ENCODE measurements at regions not wholly inside any gene's neighbourhood (a gene's known extent, or its start where the extent isn't known, plus 50 kb on each side); places are given as distances from the start of the nearest gene placed in this dataset.
"Not testable (repeated sequence)": the region's sequence is repeated elsewhere in the genome, so short reads cannot be mapped to it uniquely, and the experiment has no call there.

DNA sequence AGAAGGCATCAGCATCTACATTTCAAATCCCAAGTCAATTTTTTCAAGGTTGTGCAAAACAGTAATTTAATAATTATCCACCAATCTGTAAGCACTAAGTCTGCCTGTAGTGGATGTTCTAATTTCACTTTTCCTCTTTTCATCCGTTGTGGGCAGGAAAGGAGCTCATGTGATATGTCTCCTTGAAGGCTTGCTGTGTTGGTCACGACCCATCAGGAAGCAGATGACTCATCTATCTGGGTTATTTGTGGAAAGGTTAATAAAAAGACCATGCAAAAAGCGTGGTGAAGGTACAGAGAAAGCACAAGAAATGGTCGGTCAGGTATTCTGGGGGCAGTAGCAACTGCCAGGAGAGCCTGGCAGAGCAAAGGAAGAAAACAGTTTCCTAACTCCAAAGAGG is 476.7 kb upstream of the RAB6C start:
- H3K4me3 ChIP-seq (ENCODE audit: low read depth, low read length): no peak overlapping the region
- TF ChIP-seq, protein P1, sequence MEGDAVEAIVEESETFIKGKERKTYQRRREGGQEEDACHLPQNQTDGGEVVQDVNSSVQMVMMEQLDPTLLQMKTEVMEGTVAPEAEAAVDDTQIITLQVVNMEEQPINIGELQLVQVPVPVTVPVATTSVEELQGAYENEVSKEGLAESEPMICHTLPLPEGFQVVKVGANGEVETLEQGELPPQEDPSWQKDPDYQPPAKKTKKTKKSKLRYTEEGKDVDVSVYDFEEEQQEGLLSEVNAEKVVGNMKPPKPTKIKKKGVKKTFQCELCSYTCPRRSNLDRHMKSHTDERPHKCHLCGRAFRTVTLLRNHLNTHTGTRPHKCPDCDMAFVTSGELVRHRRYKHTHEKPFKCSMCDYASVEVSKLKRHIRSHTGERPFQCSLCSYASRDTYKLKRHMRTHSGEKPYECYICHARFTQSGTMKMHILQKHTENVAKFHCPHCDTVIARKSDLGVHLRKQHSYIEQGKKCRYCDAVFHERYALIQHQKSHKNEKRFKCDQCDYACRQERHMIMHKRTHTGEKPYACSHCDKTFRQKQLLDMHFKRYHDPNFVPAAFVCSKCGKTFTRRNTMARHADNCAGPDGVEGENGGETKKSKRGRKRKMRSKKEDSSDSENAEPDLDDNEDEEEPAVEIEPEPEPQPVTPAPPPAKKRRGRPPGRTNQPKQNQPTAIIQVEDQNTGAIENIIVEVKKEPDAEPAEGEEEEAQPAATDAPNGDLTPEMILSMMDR (IDR thresholded peaks at IDR 0.05; ENCODE audit: insufficient read depth, low read depth, low read length): no peak
- no peak for DNase-seq (ENCODE audit: low read depth)

DNA sequence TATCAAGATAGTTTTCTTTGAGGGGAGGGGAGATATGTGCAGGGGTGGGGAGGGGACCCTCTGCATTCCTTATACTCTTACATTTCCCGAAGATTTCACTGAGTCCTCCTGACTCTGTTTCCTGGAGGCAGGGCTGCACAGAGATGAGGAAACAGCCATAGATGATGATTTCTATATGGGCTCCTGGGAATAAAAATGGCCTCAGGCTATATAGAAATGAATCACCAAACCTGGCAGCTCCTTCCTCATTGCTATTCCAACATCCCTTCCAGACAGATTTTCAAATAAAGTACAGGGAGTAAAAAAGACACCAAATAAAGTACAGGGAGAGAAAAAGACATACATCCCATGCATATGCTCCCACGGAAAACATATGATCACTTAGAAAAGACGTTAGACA is 474.8 kb upstream of the RAB6C start:
- no peak for DNase-seq (ENCODE audit: low read depth)
- TF ChIP-seq, protein P1 (IDR thresholded peaks at IDR 0.05; ENCODE audit: insufficient read depth, low read depth, low read length): no peak
- no peak overlapping the region for H3K4me3 ChIP-seq (ENCODE audit: low read depth, low read length)

DNA sequence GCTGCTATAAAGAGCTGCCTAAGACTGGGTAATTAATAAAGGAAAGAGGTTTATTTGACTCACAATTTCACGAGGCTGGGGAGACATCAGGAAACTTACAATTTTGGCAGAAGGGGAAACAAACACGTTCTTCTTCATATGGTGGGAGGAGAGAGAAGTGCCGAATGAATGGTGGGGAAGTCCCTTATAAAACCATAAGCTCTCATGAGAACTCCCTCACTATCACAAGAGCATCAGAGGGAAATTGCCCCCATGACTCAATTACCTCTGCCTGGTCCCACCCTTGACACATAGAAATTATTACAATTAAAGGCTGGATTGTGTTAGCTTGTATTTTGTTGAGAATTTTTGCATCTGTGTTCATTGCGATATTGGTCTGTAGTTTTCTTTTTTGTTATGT is 460.5 kb upstream of the RAB6C start:
- no peak overlapping the region for H3K4me3 ChIP-seq (ENCODE audit: low read depth, low read length)
- TF ChIP-seq, protein P1 (IDR thresholded peaks at IDR 0.05; ENCODE audit: insufficient read depth, low read depth, low read length): no peak
- no peak for DNase-seq (ENCODE audit: low read depth)

DNA sequence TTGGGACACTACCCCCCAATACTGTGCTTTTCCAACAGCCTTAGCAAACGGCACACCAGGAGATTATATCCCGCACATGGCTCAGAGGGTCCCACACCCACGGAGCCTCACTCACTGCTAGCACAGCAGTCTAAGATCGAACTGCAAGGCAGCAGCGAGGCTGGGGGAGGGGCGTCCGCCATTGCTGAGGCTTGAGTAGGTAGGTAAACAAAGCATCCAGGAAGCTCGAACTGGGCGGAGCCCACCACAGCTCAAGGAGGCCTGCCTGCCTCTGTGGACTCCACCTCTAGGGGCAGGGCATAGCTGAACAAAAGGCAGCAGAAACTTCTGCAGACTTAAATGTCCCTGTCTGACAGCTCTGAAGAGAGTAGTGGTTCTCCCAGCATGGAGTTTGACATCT is 447.3 kb upstream of the RAB6C start:
- H3K4me3 ChIP-seq (ENCODE audit: low read depth, low read length); DNase-seq (ENCODE audit: low read depth): not testable (repeated sequence)

DNA sequence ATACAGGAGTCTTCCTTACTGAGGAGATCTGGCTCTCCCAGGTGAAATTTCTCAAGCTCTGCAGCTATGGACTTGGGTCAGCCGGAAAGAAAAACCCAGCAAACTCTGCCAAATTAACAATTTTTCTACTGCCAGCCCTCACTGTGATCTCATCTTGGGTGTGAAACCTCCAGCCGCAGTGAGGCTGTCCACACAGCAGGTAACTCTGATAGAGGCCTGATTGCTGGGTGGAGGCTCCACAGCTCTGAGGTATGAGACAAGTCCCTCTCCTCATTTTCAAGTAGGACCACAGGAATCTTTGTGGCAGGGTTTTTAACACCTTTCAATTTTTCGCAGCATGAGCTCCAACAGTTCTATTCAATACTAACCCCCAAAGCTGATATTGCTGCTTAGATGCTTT is 430.6 kb upstream of the RAB6C start:
- no peak for DNase-seq (ENCODE audit: low read depth)
- H3K4me3 ChIP-seq (ENCODE audit: low read depth, low read length): no peak overlapping the region
- TF ChIP-seq, protein P1 (IDR thresholded peaks at IDR 0.05; ENCODE audit: insufficient read depth, low read depth, low read length): no peak

DNA sequence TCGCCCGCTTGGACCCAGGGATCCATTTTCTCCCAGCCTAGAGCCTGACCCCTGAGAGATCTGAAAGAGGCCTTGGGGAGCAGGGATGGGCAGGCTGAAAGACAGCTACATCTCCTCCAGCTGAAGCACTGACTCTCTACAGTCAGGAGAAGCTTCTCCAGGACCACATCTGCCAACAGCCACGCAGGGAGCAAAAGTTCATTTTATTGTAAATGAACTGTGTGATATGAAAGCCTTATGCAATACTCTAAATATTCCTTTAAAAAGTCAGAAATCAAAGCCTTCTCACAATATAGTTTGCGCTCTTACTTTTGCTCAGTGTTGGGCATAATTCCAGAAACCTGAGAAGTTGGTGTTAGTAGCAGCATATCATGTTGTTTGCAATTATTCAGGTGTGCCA is 428.9 kb upstream of the RAB6C start:
- DNase-seq (ENCODE audit: low read depth): no peak
- TF ChIP-seq, protein P1 (IDR thresholded peaks at IDR 0.05; ENCODE audit: insufficient read depth, low read depth, low read length): no peak
- H3K4me3 ChIP-seq (ENCODE audit: low read depth, low read length): no peak overlapping the region

DNA sequence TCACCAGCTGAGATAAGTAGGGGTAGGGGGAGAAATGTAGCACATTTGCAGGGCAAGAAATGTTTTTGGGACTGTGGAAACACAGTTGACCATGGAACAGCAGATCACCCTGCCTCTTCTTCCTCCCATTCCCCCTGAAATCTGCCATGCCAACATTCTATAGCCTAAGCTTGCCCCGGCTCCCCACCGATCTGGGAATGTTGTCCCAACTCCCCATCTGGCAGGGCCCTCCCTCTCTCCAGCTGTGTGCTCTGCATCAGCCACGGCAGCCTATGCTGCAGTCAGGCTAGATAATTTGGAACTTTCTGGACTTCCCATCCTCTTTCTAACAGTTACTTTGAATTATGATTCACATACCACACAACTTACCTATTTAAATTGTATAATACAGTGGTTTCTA is 425.1 kb upstream of the RAB6C start:
- no peak overlapping the region for H3K4me3 ChIP-seq (ENCODE audit: low read depth, low read length)
- DNase-seq (ENCODE audit: low read depth): no peak
- TF ChIP-seq, protein P1 (IDR thresholded peaks at IDR 0.05; ENCODE audit: insufficient read depth, low read depth, low read length): no peak

Data from fibroblast of villous mesenchyme (primary cell).